Hepatocyte (in vitro differentiated cells): ENCODE measurements at regions not wholly inside any gene's neighbourhood (a gene's known extent, or its start where the extent isn't known, plus 50 kb on each side); places are given as distances from the start of the nearest gene placed in this dataset.

Experiments used
- DNase-seq: peaks from one replicate; pipeline ENCODE4 v3.0.0-alpha.2; 2016; ENCODE audit warnings: low spot score
- H2AFZ ChIP-seq: fragments of 200-600 bp; sonication (generic); 2 replicates; pipeline ENCODE4 v1.6.0; 2016; ENCODE audit warnings: antibody characterized with exemption, mild to moderate bottlenecking
- H3K27ac ChIP-seq: fragments of 200-600 bp; sonication (generic); 2 replicates; pipeline ENCODE4 v1.5.1; 2016; ENCODE audit warnings: mild to moderate bottlenecking
- H3K27me3 ChIP-seq: fragments of 200-600 bp; sonication (generic); 2 replicates; pipeline ENCODE4 v1.6.1; 2016
- H3K36me3 ChIP-seq: fragments of 200-600 bp; sonication (generic); replicated peaks from 2 replicates; pipeline ENCODE4 v1.5.1; 2016; ENCODE audit warnings: low read depth; ENCODE audit not compliant: insufficient read depth
- H3K4me1 ChIP-seq: fragments of 200-600 bp; sonication (generic); 2 replicates; pipeline ENCODE4 v1.5.1; 2016; ENCODE audit warnings: mild to moderate bottlenecking, moderate library complexity; ENCODE audit not compliant: insufficient read depth
- H3K4me2 ChIP-seq: fragments of 200-600 bp; sonication (generic); 2 replicates; pipeline ENCODE4 v1.6.0; 2016
- H3K4me3 ChIP-seq: fragments of 200-600 bp; sonication (generic); 2 replicates; pipeline ENCODE4 v1.5.1; 2016; ENCODE audit warnings: mild to moderate bottlenecking
- H3K79me2 ChIP-seq: fragments of 200-600 bp; sonication (generic); 2 replicates; pipeline ENCODE4 v1.6.0; 2017; ENCODE audit warnings: mild to moderate bottlenecking
- H3K9me2 ChIP-seq: fragments of 200-600 bp; sonication (generic); replicated peaks from 2 replicates; pipeline ENCODE4 v1.6.0; 2017; ENCODE audit warnings: mild to moderate bottlenecking; ENCODE audit not compliant: insufficient read depth
- H3K9me3 ChIP-seq: fragments of 200-600 bp; sonication (generic); 2 replicates; pipeline ENCODE4 v1.5.1; 2016; ENCODE audit warnings: low read depth, mild to moderate bottlenecking
- H4K20me1 ChIP-seq: fragments of 200-600 bp; sonication (generic); 2 replicates; pipeline ENCODE4 v1.6.0; 2016; ENCODE audit warnings: mild to moderate bottlenecking; ENCODE audit not compliant: insufficient read depth, poor library complexity, severe bottlenecking
- EZH2 ChIP-seq: fragments of 200-600 bp; sonication (generic); IDR thresholded peaks from 2 replicates; pipeline ENCODE4 v1.6.1; 2016; ENCODE audit warnings: antibody characterized with exemption, mild to moderate bottlenecking, borderline replicate concordance
- EZH2phosphoT487 ChIP-seq: fragments of 200-600 bp; sonication (generic); IDR thresholded peaks from one replicate; pipeline ENCODE4 v1.6.1; 2018; ENCODE audit warnings: antibody characterized with exemption, mild to moderate bottlenecking, low read depth, moderate library complexity; ENCODE audit not compliant: unreplicated experiment, severe bottlenecking
- WGBS: methylation state at CpG from one replicate; pipeline ENCODE4 v1.1.6; 2016; ENCODE audit warnings: low lambda C conversion rate; ENCODE audit errors: missing lambda C conversion rate; 5-methylcytosine and 5-hydroxymethylcytosine counted together
- TF ChIP-seq, protein P1 (sequence below): fragments of 200-600 bp; sonication (generic); IDR thresholded peaks from 2 replicates; pipeline ENCODE4 v1.5.1; 2016; ENCODE audit warnings: antibody characterized with exemption, mild to moderate bottlenecking; ENCODE audit not compliant: poor library complexity

DNA sequence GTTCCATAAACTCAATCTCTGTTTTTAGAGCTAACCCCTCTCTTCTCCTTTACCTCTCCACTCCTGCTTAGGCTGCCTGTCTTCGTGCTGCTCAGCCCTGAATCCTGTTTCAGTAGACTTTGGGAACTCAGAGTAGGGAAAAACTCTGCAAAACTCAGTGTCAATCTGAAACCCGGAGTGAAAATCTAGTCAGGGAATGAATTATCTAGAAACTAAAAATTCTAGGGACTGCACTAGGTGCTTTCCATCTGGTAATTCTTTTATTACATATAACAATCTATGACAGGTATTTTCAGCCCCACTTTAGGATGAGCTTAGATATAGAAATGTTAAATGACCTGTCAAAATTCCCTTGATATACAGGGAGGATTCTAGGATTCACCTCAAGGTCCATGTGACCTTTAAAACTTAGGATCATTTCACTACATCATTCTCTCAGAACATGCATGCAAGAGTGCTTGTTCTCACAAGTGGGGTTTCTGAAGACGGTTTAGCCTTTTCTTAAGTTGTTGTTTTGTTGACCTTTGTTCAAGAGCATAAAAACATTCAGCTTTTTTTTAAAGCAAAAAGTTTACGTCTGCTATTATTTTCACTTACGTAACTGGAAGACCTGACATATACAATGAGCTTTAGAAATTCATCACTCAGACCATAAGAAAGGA, 108.2 kb upstream of the MBNL1 start:
- no peaks in the 10 kb centered on the region for H3K9me3 ChIP-seq
- no peaks in the 10 kb centered on the region for H3K36me3 ChIP-seq
- no peaks in the 10 kb centered on the region for H3K4me1 ChIP-seq
- no peak for DNase-seq
- no peak overlapping the region for H2AFZ ChIP-seq
- H3K79me2 ChIP-seq, result no peaks in the 10 kb centered on the region
- no peak overlapping the region for H3K4me2 ChIP-seq
- 93% methylated on average over 5 of the region's 5 CpGs for WGBS
- TF ChIP-seq, protein P1, sequence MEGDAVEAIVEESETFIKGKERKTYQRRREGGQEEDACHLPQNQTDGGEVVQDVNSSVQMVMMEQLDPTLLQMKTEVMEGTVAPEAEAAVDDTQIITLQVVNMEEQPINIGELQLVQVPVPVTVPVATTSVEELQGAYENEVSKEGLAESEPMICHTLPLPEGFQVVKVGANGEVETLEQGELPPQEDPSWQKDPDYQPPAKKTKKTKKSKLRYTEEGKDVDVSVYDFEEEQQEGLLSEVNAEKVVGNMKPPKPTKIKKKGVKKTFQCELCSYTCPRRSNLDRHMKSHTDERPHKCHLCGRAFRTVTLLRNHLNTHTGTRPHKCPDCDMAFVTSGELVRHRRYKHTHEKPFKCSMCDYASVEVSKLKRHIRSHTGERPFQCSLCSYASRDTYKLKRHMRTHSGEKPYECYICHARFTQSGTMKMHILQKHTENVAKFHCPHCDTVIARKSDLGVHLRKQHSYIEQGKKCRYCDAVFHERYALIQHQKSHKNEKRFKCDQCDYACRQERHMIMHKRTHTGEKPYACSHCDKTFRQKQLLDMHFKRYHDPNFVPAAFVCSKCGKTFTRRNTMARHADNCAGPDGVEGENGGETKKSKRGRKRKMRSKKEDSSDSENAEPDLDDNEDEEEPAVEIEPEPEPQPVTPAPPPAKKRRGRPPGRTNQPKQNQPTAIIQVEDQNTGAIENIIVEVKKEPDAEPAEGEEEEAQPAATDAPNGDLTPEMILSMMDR, result no peak
- TF ChIP-seq EZH2 (no peak), EZH2phosphoT487 (no peak)
- H3K4me3 ChIP-seq, result no peak overlapping the region
- H3K27ac ChIP-seq, result no peak overlapping the region
- H3K27me3 ChIP-seq, result no peaks in the 10 kb centered on the region
- H3K9me2 ChIP-seq, result no peaks in the 10 kb centered on the region
- H4K20me1 ChIP-seq, result no peaks in the 10 kb centered on the region

DNA sequence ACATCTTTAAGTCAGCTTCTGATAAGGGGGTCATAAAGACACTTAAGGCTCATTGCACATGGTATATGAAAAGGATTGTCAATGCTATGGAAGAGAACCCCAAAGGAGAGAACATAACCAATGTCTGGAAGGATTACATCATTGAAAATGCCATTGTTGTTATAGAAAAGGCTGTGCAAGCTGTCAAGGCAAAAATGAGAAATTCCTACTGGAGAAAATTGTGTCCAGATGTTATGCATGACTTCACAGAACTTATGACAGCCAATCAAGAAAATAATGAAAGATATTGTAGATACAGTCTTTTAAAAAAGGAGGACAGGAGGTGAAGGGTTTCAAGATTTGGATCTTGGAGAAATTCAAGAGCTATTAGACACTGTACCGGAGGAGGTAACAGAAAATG, 96.3 kb upstream of the MBNL1 start:
- H3K27me3 ChIP-seq, result no peaks in the 10 kb centered on the region
- H3K4me3 ChIP-seq, result no peak overlapping the region
- no peaks in the 10 kb centered on the region for H3K36me3 ChIP-seq
- H3K79me2 ChIP-seq, result no peaks in the 10 kb centered on the region
- no peak overlapping the region for H2AFZ ChIP-seq
- TF ChIP-seq, protein P1, result no peak
- no peak for TF ChIP-seq EZH2phosphoT487
- TF ChIP-seq EZH2, result no peak
- no peaks in the 10 kb centered on the region for H3K9me3 ChIP-seq
- no peak overlapping the region for H3K27ac ChIP-seq
- no peak overlapping the region for H3K4me2 ChIP-seq
- WGBS, result 95% methylated on average over 1 of the region's 1 CpG
- no peaks in the 10 kb centered on the region for H3K9me2 ChIP-seq
- no peaks in the 10 kb centered on the region for H4K20me1 ChIP-seq
- DNase-seq, result no peak
- H3K4me1 ChIP-seq, result peaks cover 9% of the 10 kb centered on the region

DNA sequence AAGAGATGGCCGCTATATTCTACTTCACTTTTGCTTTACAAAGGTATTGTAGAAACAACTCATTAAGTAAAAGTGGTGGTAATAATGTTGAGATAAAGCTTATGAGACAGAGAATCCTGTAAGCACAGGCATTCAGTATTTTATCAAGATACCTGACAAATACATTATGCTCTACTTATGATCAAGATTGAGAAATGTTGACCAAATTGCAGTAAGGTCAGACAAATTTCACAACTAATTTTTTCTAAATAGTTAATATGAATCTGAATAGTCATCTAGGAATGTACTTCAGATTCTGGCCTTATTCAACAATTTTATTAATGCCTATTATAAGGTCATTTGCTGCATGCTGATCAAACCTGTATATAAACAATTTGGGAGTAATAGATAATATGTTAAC, 95.1 kb upstream of the MBNL1 start:
- 96% methylated on average over 1 of the region's 1 CpG for WGBS
- TF ChIP-seq EZH2, result no peak
- TF ChIP-seq, protein P1, result no peak
- no peak for TF ChIP-seq EZH2phosphoT487
- Histone ChIP-seq H3K27me3 (no peaks in the 10 kb centered on the region), H3K4me3 (no peak overlapping the region), H4K20me1 (no peaks in the 10 kb centered on the region), H3K9me3 (no peaks in the 10 kb centered on the region), H3K36me3 (no peaks in the 10 kb centered on the region), H3K79me2 (no peaks in the 10 kb centered on the region), H3K9me2 (no peaks in the 10 kb centered on the region), H3K4me1 (peaks cover 9% of the 10 kb centered on the region), H3K27ac (no peak overlapping the region), H2AFZ (no peak overlapping the region), H3K4me2 (no peak overlapping the region)
- DNase-seq, result no peak
